ENCODE measurements at regions not wholly inside any gene's neighbourhood (a gene's known extent, or its start where the extent isn't known, plus 50 kb on each side); places are given as distances from the start of the nearest gene placed in this dataset.

DNA sequence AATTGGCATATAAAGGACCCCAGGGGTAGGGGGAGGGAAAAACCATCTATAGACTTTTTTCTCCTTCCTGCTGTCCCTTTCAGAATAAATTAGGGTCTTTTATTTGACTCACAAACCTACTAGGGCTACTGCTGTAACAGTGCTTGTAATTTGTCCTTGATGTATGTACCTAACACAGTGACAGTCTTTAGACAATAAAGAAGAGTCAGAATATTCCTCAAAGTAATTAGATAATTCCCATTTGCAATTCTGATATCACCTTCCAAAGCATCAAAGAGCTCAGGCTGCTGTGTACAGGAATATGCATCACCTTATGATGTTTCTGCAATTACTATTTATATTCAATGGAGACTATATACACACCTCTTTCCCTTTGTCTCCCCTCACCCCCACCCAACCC is 161.7 kb downstream of the MREG start:
- in situ Hi-C loops (cut with MboI; ENCODE audit: low sequenced_read_pairs) = no loop called here
- no peak for DNase-seq (ENCODE audit: low spot score in 2 of 2)
- Histone ChIP-seq H3K9me3 (no peaks in the 10 kb centered on the region), H3K4me1 (no peaks in the 10 kb centered on the region), H3K27me3 (ENCODE audit: low read depth) (0 out of 2 replicates have a peak, but pooled peaks cover 2% of the 10 kb centered on the region), H3K36me3 (replicated peaks) (no peaks in the 10 kb centered on the region), H3K4me3 (no peak overlapping the region)

DNA sequence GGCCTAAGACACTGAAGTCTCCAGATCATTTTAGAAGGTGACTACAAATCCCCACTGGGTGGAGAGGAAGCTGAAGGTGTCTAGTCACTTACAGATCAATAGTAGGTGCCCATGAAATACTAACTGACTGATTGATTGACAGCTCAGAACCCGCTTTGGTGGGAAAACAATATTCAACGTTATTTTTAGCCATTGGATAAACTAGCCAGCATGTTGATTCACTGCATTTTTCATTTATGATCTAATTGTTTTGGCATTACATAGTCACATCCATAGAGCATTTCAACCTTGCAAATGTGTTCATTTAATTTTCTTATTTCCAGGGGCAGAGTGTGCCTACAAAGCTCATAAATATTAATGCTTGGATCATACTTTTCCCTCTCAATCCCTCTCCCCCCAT is 162.3 kb downstream of the MREG start:
- in situ Hi-C loops (cut with MboI; ENCODE audit: low sequenced_read_pairs) = no loop called here
- Histone ChIP-seq H3K9me3 (no peaks in the 10 kb centered on the region), H3K4me3 (no peak overlapping the region), H3K27me3 (ENCODE audit: low read depth) (no peaks in the 10 kb centered on the region), H3K4me1 (no peaks in the 10 kb centered on the region), H3K36me3 (replicated peaks) (no peaks in the 10 kb centered on the region)
- no peak for DNase-seq (ENCODE audit: low spot score in 2 of 2)

DNA sequence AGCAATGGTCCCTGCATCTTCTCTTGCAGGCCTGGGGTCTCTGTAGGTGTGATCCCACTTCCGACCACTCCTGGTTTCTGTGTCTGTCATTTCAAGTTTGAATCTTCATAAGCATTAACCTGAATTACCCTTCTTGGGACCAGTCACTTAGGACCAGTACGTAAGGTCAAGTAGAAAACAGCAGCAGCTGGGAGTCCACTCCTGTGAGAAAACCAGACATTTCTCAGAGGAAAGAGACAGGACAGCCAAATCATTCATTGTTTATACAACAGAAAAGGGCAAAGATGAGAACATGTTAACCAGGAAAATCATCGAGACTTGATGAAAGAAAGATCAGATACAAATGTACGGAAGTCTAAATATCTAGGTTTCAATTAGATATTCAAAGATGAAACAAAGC is 163.0 kb downstream of the MREG start:
- no peak for DNase-seq (ENCODE audit: low spot score in 2 of 2)
- in situ Hi-C loops (cut with MboI; ENCODE audit: low sequenced_read_pairs) = no loop called here
- no peak overlapping the region for H3K4me3 ChIP-seq
- no peaks in the 10 kb centered on the region for H3K9me3 ChIP-seq
- H3K27me3 ChIP-seq (ENCODE audit: low read depth) = no peaks in the 10 kb centered on the region
- H3K36me3 ChIP-seq (replicated peaks) = no peaks in the 10 kb centered on the region
- H3K4me1 ChIP-seq = no peaks in the 10 kb centered on the region

DNA sequence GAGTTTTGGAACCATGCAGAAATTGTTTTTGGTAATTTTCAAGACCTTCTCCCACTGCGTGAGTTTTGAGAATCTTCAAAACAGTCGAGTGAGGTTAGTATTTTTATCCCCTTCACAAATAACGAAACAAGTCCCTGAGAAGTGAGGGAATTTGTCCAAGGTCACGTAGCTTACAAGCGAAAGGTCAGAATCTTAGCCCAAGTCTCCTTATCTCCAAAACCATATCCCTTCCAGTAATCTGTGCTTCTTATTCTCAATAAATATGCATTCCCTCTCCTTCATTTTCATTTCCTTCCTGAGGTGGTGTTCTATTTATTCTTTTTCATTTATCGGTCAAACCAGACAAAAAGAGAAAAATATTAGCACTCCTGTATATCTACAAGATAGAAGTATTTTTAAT is 163.6 kb downstream of the MREG start:
- no peaks in the 10 kb centered on the region for H3K27me3 ChIP-seq (ENCODE audit: low read depth)
- H3K36me3 ChIP-seq (replicated peaks) = no peaks in the 10 kb centered on the region
- no peak for DNase-seq (ENCODE audit: low spot score in 2 of 2)
- H3K9me3 ChIP-seq = no peaks in the 10 kb centered on the region
- H3K4me1 ChIP-seq = no peaks in the 10 kb centered on the region
- in situ Hi-C loops (cut with MboI; ENCODE audit: low sequenced_read_pairs) = no loop called here
- H3K4me3 ChIP-seq = no peak overlapping the region

DNA sequence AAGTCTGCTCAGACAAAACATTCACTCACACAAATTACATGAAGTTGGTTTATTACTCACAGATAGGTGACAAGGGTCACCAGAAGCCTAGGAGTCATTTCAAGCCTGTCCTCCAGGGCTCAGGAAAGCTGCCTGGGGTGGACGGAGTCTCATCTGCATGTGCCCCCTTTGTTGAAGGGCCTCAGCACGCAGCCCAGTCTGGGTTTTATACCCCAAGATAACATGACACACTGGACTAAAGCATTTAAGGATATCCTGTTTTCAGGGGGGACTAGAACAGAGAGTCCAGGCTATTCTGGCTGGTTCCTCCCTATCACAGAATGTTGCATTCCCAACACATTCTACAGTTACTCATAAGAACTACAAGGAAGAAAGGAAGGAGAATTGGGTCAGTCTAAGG is 164.7 kb downstream of the MREG start:
- no peaks in the 10 kb centered on the region for H3K36me3 ChIP-seq (replicated peaks)
- in situ Hi-C loops (cut with MboI; ENCODE audit: low sequenced_read_pairs) = no loop called here

DNA sequence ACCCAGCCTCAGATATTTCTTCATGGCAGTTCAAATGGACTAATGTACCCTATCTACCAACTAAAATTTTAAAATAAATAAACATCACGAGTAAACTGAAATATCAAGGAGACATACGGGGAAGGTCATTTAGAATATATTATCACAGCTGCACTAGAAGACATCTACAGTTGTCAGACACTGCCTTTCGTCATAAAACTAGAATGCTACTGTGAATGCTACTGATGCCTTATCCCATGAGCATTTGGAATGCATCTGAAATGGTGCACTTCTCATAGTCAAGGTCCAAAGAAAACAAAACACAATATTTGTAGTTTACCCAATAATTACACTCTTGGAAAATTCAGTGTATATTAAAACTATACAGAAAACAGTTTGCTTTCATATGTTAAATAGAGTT is 165.2 kb downstream of the MREG start:
- in situ Hi-C loops (cut with MboI; ENCODE audit: low sequenced_read_pairs) = no loop called here
- Histone ChIP-seq H3K4me1 (no peaks in the 10 kb centered on the region), H3K27me3 (ENCODE audit: low read depth) (no peaks in the 10 kb centered on the region), H3K36me3 (replicated peaks) (no peaks in the 10 kb centered on the region), H3K4me3 (no peak overlapping the region), H3K9me3 (no peaks in the 10 kb centered on the region)
- no peak for DNase-seq (ENCODE audit: low spot score in 2 of 2)

More for the DNA sequence above, 164.7 kb downstream of the MREG start:
- H3K4me3 ChIP-seq = no peak overlapping the region
- H3K9me3 ChIP-seq = no peaks in the 10 kb centered on the region
- DNase-seq (ENCODE audit: low spot score in 2 of 2) = no peak
- no peaks in the 10 kb centered on the region for H3K4me1 ChIP-seq
- H3K27me3 ChIP-seq (ENCODE audit: low read depth) = no peaks in the 10 kb centered on the region

DNA sequence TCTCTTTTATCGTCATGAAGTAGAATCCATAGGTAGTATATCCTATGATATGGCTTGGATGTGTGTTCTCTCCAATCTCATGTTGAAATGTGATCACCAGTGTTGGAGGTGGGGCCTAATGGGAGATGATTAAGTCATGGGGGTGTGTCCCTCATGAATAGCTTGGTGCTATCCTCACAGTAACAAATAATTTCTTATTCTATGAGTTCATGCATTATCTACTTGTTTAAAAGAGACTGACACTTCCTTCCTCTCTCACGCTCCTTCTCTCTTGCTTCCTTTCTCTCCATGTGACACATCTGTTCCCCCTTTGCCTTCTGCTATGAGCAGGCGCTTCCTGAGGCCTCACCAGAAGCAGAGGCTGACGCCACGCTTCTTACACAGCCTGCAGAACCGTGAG is 165.6 kb downstream of the MREG start:
- in situ Hi-C loops (cut with MboI; ENCODE audit: low sequenced_read_pairs) = no loop called here

DNA sequence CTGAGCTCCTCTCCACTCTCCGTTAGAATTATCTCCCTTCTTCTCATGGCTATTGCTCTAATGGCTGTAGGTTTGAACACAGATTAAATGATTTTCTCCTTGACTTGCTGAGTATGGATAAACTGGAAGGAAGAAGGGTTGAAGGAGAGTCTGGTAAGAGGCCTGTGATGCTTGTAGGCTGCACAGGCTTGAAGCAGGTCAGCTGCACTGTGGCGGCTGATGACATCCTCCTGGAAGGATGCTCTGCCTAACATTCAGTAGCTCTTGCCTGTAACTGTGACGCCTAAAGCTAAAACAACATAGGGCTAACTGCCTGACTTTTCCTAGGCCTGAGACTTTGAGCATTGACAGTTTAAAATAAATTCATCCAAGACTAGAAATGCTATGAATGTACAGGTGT is 166.3 kb downstream of the MREG start:
- H3K4me3 ChIP-seq = no peak overlapping the region
- H3K9me3 ChIP-seq = no peaks in the 10 kb centered on the region
- H3K36me3 ChIP-seq (replicated peaks) = no peaks in the 10 kb centered on the region
- in situ Hi-C loops (cut with MboI; ENCODE audit: low sequenced_read_pairs) = no loop called here
- DNase-seq (ENCODE audit: low spot score in 2 of 2) = no peak
- no peaks in the 10 kb centered on the region for H3K27me3 ChIP-seq (ENCODE audit: low read depth)
- no peaks in the 10 kb centered on the region for H3K4me1 ChIP-seq

More for the DNA sequence above, 165.6 kb downstream of the MREG start:
- Histone ChIP-seq H3K27me3 (ENCODE audit: low read depth) (no peaks in the 10 kb centered on the region), H3K4me3 (no peak overlapping the region), H3K4me1 (no peaks in the 10 kb centered on the region), H3K36me3 (replicated peaks) (no peaks in the 10 kb centered on the region), H3K9me3 (no peaks in the 10 kb centered on the region)
- no peak for DNase-seq (ENCODE audit: low spot score in 2 of 2)

DNA sequence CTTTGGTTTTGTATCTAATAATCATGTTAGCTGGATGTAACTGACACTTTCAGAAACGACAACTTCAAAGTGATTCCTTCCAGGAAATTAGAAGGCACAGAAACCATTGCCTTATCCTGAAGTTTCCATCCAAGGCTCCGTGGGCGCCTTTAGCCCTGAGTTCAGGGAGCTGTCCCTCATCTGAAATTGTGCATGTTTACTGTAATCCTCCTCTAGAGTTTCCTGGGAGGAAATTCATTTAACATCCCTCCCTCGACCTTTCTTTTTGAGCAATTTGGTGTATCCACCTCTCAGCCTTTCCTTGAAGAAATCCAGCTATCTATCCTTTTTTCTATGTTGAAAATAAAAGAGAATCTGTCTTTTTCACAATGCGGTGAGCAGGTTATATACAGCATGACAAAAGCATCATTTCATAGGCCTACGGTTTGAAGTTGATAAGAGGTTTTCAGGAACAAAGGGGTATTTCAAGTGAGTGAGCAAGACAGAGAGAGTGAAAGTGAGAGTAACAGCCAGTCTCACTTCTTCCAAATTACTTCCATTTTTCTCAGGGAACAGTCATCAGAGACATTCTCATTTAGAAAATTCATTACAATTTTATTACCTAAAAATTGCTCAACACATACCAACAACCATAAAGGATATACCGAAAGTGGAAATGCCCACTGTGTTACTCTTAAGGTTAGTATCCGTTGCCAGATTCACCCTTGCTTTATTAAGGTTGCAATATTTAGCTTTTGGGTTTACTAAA is 167.3 kb downstream of the MREG start:
- Histone ChIP-seq H3K27me3 (ENCODE audit: low read depth) (no peaks in the 10 kb centered on the region), H3K9me3 (no peaks in the 10 kb centered on the region), H3K4me1 (no peaks in the 10 kb centered on the region), H3K4me3 (no peak overlapping the region), H3K36me3 (replicated peaks) (no peaks in the 10 kb centered on the region)
- no peak for DNase-seq (ENCODE audit: low spot score in 2 of 2)
- in situ Hi-C loops (cut with MboI; ENCODE audit: low sequenced_read_pairs) = no loop called here

DNA sequence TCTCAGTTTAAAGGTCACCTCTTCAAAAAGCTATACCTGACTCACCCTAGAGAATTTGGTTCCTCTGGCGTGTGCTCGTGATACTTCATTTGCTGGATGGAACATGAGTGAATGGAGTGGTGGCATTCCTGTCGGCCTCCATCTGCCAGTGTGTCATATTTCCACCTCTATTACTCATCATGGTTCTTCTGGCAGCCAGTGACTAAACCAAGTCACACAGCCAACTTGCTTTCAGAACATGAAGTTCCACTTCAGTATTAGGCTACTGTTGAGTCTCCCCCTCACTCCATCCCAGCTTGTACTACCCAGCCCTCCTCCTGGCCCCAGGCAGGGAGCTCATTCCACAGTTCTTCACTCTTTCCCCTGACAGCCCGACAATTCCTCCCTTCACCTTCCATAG is 169.8 kb downstream of the MREG start:
- Histone ChIP-seq H3K36me3 (replicated peaks) (no peaks in the 10 kb centered on the region), H3K4me3 (no peak overlapping the region), H3K4me1 (no peaks in the 10 kb centered on the region), H3K27me3 (ENCODE audit: low read depth) (no peaks in the 10 kb centered on the region), H3K9me3 (no peaks in the 10 kb centered on the region)
- in situ Hi-C loops (cut with MboI; ENCODE audit: low sequenced_read_pairs) = no loop called here
- DNase-seq (ENCODE audit: low spot score in 2 of 2) = no peak

DNA sequence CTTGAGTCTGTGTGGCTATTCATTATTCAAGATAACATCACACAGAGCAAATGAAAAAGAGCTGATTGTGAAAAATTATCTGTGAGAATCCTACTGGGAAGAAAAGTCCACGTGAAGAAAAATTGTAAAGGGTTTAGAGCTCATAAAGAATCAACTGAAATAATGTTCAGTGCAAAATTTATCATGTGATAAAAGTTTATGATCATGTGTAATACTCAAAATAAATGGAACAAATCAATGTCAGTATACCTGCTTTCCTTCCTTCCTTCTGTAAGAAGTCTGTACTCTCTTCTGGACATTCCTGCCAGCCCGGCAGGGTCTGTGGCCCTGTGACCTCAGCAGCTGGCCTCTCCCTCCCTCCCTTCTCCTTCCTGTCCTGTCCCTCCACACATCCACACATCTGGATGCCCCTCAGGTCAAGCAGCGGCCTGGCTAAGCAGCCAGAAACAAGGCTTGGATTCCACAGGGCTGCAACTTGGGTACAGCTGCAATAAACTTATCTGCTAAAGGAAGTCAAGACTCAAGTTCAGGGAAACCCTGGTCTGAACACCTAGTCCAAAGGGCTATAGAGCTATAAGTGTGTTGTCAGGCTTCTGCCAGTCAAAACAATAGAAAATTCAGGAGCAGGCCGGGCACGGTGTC is 172.1 kb downstream of the MREG start:
- in situ Hi-C loops (cut with MboI; ENCODE audit: low sequenced_read_pairs) = no loop called here
- Histone ChIP-seq H3K4me3 (no peak overlapping the region), H3K36me3 (replicated peaks) (no peaks in the 10 kb centered on the region), H3K9me3 (no peaks in the 10 kb centered on the region), H3K27me3 (ENCODE audit: low read depth) (no peaks in the 10 kb centered on the region), H3K4me1 (no peaks in the 10 kb centered on the region)
- DNase-seq (ENCODE audit: low spot score in 2 of 2) = no peak

DNA sequence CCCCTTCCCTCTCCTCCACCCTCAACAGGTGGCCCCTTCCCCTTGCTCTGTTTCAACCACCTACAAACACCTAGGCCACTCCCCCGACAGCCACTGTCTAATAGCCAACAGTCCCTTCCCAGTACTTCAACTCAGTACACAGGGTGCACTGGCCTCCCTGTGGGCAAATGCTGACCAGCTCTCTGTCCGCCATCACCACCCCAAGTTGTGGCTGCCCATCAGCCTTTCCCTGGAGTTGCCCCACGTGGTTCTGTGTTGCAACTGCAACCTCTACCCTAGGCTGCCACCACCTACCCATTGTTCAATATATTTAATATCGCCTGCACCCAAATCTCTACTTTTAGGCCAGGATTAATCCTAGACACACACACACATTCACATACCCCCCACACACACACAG is 173.5 kb downstream of the MREG start:
- H3K27me3 ChIP-seq (ENCODE audit: low read depth) = no peaks in the 10 kb centered on the region
- H3K4me1 ChIP-seq = no peaks in the 10 kb centered on the region
- no peak overlapping the region for H3K4me3 ChIP-seq
- H3K9me3 ChIP-seq = no peaks in the 10 kb centered on the region
- in situ Hi-C loops (cut with MboI; ENCODE audit: low sequenced_read_pairs) = no loop called here
- no peaks in the 10 kb centered on the region for H3K36me3 ChIP-seq (replicated peaks)
- DNase-seq (ENCODE audit: low spot score in 2 of 2) = peak in 1 of 2 experiments; percentile 8

DNA sequence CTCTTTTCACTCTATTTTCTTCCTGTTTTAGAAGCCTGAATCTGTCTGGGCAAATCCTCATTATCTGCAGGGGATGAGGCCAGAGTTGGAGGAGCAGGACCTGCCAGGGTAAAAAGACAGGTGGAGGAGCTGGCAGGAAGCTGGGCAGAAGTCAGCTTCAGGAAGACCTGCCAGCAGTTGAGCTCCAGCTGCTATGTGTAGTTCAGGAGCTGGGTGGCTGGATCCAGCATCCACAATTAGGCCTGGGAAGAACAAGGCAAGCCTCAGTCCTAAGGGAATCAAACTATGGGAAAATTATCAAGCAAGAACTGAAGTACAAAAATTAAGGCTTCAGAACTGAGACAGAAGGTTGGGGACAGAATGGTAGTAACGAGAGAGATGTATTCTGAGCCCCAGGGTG is 174.0 kb downstream of the MREG start:
- H3K36me3 ChIP-seq (replicated peaks) = no peaks in the 10 kb centered on the region
- H3K9me3 ChIP-seq = no peaks in the 10 kb centered on the region
- DNase-seq (ENCODE audit: low spot score in 2 of 2) = no peak
- no peak overlapping the region for H3K4me3 ChIP-seq
- H3K27me3 ChIP-seq (ENCODE audit: low read depth) = no peaks in the 10 kb centered on the region
- no peaks in the 10 kb centered on the region for H3K4me1 ChIP-seq
- in situ Hi-C loops (cut with MboI; ENCODE audit: low sequenced_read_pairs) = no loop called here

DNA sequence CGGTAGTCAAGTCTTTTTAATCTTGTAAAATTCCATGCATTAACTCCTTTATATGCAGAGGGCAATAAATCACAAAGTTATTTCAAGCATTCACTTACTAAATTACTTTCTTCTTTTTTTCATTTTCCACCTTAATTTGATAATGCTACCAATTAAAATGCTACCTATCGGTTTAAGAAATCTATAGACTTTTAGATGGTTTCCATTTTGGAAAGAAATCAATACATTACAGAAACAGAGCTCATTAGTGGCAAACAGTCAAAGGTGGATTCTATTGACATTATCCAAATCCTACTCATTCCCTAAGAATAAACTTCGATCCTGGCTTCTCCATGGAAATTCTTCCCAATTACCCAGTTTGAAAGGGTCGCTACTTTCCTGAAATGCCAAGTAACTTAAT is 176.5 kb downstream of the MREG start:
- no peaks in the 10 kb centered on the region for H3K27me3 ChIP-seq (ENCODE audit: low read depth)
- H3K4me3 ChIP-seq = no peak overlapping the region
- H3K4me1 ChIP-seq = no peaks in the 10 kb centered on the region
- no peak for DNase-seq (ENCODE audit: low spot score in 2 of 2)
- in situ Hi-C loops (cut with MboI; ENCODE audit: low sequenced_read_pairs) = no loop called here
- no peaks in the 10 kb centered on the region for H3K36me3 ChIP-seq (replicated peaks)
- no peaks in the 10 kb centered on the region for H3K9me3 ChIP-seq

DNA sequence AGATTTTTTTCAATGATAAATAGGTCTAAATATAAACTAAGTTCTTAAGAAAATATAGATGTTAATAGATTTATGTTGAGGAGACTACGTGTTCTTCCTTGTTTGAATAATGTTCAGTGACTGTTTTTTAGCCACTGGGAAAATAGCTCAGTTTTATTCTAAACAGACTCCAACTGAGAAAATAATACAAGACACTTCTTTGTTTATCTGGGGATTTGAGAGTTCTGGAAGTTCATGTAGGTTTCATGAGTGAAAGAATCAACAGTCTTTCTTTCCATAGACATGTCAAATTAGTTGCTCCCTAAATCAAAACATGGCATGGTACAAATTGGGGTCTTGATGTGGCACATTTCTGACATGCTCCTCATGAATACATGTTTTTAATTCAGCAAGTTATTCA is 177.7 kb downstream of the MREG start:
- Histone ChIP-seq H3K4me3 (no peak overlapping the region), H3K9me3 (no peaks in the 10 kb centered on the region), H3K4me1 (no peaks in the 10 kb centered on the region), H3K36me3 (replicated peaks) (no peaks in the 10 kb centered on the region), H3K27me3 (ENCODE audit: low read depth) (no peaks in the 10 kb centered on the region)
- in situ Hi-C loops (cut with MboI; ENCODE audit: low sequenced_read_pairs) = no loop called here
- no peak for DNase-seq (ENCODE audit: low spot score in 2 of 2)

Data from HAP-1 (cell line).